ENCODE measurements at regions not wholly inside any gene's neighbourhood (a gene's known extent, or its start where the extent isn't known, plus 50 kb on each side); places are given as distances from the start of the nearest gene placed in this dataset.
A peak's percentile ranks its signal among the peaks of the same experiment; 100 is the strongest.
"Not testable (repeated sequence)": the region's sequence is repeated elsewhere in the genome, so short reads cannot be mapped to it uniquely, and the experiment has no call there.

DNA sequence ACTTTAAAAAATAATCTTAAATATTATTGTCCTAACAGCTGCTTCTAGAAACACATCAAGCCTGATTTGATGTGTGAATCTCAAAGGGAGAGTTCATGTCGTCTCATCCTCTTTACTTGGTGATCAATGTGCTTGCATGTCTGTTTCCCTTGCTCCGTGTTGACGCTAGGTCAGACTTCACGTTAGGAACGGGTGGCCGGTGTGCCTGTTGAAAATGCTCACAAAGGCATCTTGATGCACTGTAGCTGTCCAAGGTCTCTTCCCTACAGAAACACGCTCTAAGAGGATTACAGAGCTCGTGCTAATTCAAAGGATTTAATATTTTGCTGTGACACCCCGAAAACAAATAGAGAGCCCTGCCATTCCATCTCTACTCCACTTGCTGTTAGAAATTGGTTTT lies 84.6 kb downstream of the ID4 start:
- Histone ChIP-seq H3K36me3 (ENCODE audit: control insufficient read depth, insufficient read depth, low read length) (no peaks in the 10 kb centered on the region), H3K27ac (ENCODE audit: low read depth, low read length) (no peak overlapping the region), H3K4me3 (ENCODE audit: low read depth, low read length) (no peak overlapping the region), H3K27me3 (ENCODE audit: control insufficient read depth, insufficient read depth, low read length) (no peaks in the 10 kb centered on the region), H3K9me3 (ENCODE audit: control insufficient read depth, insufficient read depth, low read length) (peaks cover 2% of the 10 kb centered on the region), H3K4me1 (ENCODE audit: control insufficient read depth, insufficient read depth, low read length) (no peaks in the 10 kb centered on the region)
- 42% methylated on average over 3 of the region's 9 CpGs for WGBS (ENCODE audit: insufficient coverage)
- peak in 1 of 6 donors; percentile 38 for DNase-seq (ENCODE audit: low read depth in 4 of 6, low spot score in 6 of 6)

DNA sequence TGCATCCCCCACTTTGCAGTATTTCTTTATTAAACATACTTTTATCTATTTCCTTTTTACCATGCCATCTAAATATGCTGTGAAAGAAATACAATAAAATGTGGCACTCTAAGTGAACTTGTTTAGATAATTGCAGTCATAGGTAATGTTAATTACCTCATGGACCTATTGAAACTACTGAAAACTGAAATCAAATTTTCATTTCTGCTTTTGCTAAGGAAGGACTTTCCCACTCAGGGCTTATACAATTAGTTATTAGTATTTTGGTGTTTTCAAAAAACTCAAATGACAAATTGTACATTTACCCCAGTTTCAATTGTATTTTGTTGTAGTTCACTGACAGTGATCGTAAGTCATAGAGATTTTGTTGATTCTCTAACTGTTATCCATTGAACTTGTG lies 88.4 kb downstream of the ID4 start:
- no peaks in the 10 kb centered on the region for H3K27me3 ChIP-seq (ENCODE audit: control insufficient read depth, insufficient read depth, low read length)
- WGBS (ENCODE audit: insufficient coverage): no CpG with 5 or more reads among the region's 1 CpG

GRCh38 chr6:19928461-19928860 lies 91.3 kb downstream of the ID4 start:
- DNase-seq (ENCODE audit: low read depth in 4 of 6, low spot score in 6 of 6): peak in 2 of 6 donors; percentile 7 to 85
- no peaks in the 10 kb centered on the region for H3K9me3 ChIP-seq (ENCODE audit: control insufficient read depth, insufficient read depth, low read length)
- no peaks in the 10 kb centered on the region for H3K27me3 ChIP-seq (ENCODE audit: control insufficient read depth, insufficient read depth, low read length)
- H3K27ac ChIP-seq (ENCODE audit: low read depth, low read length): no peak overlapping the region
- H3K4me1 ChIP-seq (ENCODE audit: control insufficient read depth, insufficient read depth, low read length): no peaks in the 10 kb centered on the region
- no peak overlapping the region for H3K4me3 ChIP-seq (ENCODE audit: low read depth, low read length)
- H3K36me3 ChIP-seq (ENCODE audit: control insufficient read depth, insufficient read depth, low read length): no peaks in the 10 kb centered on the region
- WGBS (ENCODE audit: insufficient coverage): 60% methylated on average over 1 of the region's 2 CpGs

More for the DNA sequence above, 88.4 kb downstream of the ID4 start:
- no peaks in the 10 kb centered on the region for H3K9me3 ChIP-seq (ENCODE audit: control insufficient read depth, insufficient read depth, low read length)
- no peak for DNase-seq (ENCODE audit: low read depth in 4 of 6, low spot score in 6 of 6)
- H3K4me3 ChIP-seq (ENCODE audit: low read depth, low read length): no peak overlapping the region
- H3K36me3 ChIP-seq (ENCODE audit: control insufficient read depth, insufficient read depth, low read length): no peaks in the 10 kb centered on the region
- H3K4me1 ChIP-seq (ENCODE audit: control insufficient read depth, insufficient read depth, low read length): no peaks in the 10 kb centered on the region
- no peak overlapping the region for H3K27ac ChIP-seq (ENCODE audit: low read depth, low read length)

DNA sequence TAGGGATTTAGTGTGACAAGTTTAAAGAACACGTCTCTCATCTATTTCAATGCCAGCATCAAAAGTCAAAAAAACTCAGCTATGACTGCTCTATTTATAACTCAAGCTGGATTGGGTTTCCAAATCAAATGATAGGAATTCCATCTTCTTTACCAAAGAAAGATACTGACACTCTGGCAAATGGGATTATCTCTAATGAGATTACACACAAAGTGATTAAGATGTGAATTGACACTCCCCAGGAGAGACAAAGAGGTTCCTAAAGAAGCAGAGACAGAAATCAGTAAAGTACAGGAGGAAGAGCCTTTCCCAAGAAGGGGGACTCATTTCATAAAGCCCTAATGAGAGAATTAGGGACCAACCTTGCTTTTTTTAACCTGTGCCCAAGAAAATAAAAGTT lies 92.1 kb downstream of the ID4 start:
- H3K9me3 ChIP-seq (ENCODE audit: control insufficient read depth, insufficient read depth, low read length): no peaks in the 10 kb centered on the region
- no peak overlapping the region for H3K27ac ChIP-seq (ENCODE audit: low read depth, low read length)
- H3K4me3 ChIP-seq (ENCODE audit: low read depth, low read length): no peak overlapping the region
- H3K36me3 ChIP-seq (ENCODE audit: control insufficient read depth, insufficient read depth, low read length): no peaks in the 10 kb centered on the region
- no peak for DNase-seq (ENCODE audit: low read depth in 4 of 6, low spot score in 6 of 6)
- no CpG with 5 or more reads among the region's 1 CpG for WGBS (ENCODE audit: insufficient coverage)
- no peaks in the 10 kb centered on the region for H3K4me1 ChIP-seq (ENCODE audit: control insufficient read depth, insufficient read depth, low read length)
- H3K27me3 ChIP-seq (ENCODE audit: control insufficient read depth, insufficient read depth, low read length): no peaks in the 10 kb centered on the region

GRCh38 chr6:19934996-19935591 lies 97.9 kb downstream of the ID4 start:
- Histone ChIP-seq H3K4me1 (ENCODE audit: control insufficient read depth, insufficient read depth, low read length) (no peaks in the 10 kb centered on the region), H3K9me3 (ENCODE audit: control insufficient read depth, insufficient read depth, low read length) (peaks cover 1% of the 10 kb centered on the region), H3K27ac (ENCODE audit: low read depth, low read length) (no peak overlapping the region), H3K4me3 (ENCODE audit: low read depth, low read length) (no peak overlapping the region), H3K36me3 (ENCODE audit: control insufficient read depth, insufficient read depth, low read length) (no peaks in the 10 kb centered on the region), H3K27me3 (ENCODE audit: control insufficient read depth, insufficient read depth, low read length) (no peaks in the 10 kb centered on the region)
- DNase-seq (ENCODE audit: low read depth in 4 of 6, low spot score in 6 of 6): peak in 1 of 6 donors; percentile 60
- WGBS (ENCODE audit: insufficient coverage): 31% methylated on average over 2 of the region's 5 CpGs

DNA sequence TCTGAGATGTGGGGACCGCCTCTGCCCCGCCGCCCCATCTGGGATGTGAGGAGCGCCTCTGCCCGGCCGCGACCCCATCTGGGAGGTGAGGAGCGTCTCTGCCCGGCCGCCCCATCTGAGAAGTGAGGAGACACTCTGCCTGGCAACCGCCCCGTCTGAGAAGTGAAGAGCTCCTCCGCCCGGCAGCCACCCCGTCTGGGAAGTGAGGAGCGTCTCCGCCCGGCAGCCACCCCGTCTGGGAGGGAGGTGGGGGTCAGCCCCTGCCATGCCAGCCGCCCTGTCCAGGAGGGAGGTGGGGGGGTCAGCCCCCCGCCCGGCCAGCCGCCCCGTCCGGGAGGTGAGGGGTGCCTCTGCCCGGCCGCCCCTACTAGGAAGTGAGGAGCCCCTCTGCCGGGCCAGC lies 102.2 kb downstream of the ID4 start:
- not testable (repeated sequence) for H3K27me3 ChIP-seq (ENCODE audit: control insufficient read depth, insufficient read depth, low read length); DNase-seq (ENCODE audit: low read depth in 4 of 6, low spot score in 6 of 6); H3K4me1 ChIP-seq (ENCODE audit: control insufficient read depth, insufficient read depth, low read length); H3K36me3 ChIP-seq (ENCODE audit: control insufficient read depth, insufficient read depth, low read length); H3K4me3 ChIP-seq (ENCODE audit: low read depth, low read length); H3K27ac ChIP-seq (ENCODE audit: low read depth, low read length); H3K9me3 ChIP-seq (ENCODE audit: control insufficient read depth, insufficient read depth, low read length)
- WGBS (ENCODE audit: insufficient coverage): 98% methylated on average over 9 of the region's 28 CpGs

DNA sequence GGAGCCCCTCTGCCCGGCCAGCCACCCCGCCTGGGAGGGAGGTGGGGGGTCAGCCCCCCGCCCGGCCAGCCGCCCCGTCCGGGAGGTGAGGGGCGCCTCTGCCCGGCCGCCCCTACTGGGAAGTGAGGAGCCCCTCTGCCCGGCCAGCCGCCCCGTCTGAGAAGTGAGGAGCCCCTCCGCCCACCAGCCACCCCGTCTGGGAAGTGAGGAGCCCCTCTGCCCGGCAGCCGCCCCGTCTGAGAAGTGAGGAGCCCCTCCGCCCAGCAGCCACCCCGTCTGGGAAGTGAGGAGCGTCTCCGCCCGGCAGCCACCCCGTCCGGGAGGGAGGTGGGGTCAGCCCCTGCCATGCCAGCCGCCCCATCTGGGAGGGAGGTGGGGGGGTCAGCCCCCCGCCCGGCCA lies 102.8 kb downstream of the ID4 start:
- not testable (repeated sequence) for H3K27me3 ChIP-seq (ENCODE audit: control insufficient read depth, insufficient read depth, low read length); H3K4me1 ChIP-seq (ENCODE audit: control insufficient read depth, insufficient read depth, low read length); H3K4me3 ChIP-seq (ENCODE audit: low read depth, low read length); DNase-seq (ENCODE audit: low read depth in 4 of 6, low spot score in 6 of 6); H3K27ac ChIP-seq (ENCODE audit: low read depth, low read length); H3K9me3 ChIP-seq (ENCODE audit: control insufficient read depth, insufficient read depth, low read length); H3K36me3 ChIP-seq (ENCODE audit: control insufficient read depth, insufficient read depth, low read length)
- WGBS (ENCODE audit: insufficient coverage): 85% methylated on average over 4 of the region's 28 CpGs

DNA sequence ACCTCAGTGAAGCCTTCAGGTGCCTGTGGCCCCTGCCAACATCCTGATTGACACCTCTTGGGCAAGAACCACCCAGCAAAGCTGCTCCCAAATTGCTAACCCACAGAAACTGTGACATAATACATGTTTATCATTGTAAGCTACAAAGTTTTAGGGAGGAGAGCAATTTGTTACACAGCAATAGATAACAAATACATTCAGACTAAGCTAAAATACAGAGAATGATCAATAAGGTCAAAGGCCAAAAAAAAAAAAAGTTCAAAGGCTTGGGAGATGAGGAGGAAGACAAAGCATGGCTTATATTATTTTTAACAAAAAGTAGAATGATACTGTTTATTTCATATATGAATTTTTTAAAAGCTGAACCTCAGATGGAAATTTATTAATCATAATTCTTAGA lies 105.9 kb downstream of the ID4 start:
- no peak for DNase-seq (ENCODE audit: low read depth in 4 of 6, low spot score in 6 of 6)
- no peaks in the 10 kb centered on the region for H3K4me1 ChIP-seq (ENCODE audit: control insufficient read depth, insufficient read depth, low read length)
- H3K36me3 ChIP-seq (ENCODE audit: control insufficient read depth, insufficient read depth, low read length): no peaks in the 10 kb centered on the region
- H3K27me3 ChIP-seq (ENCODE audit: control insufficient read depth, insufficient read depth, low read length): no peaks in the 10 kb centered on the region
- H3K9me3 ChIP-seq (ENCODE audit: control insufficient read depth, insufficient read depth, low read length): peaks cover 1% of the 10 kb centered on the region
- H3K4me3 ChIP-seq (ENCODE audit: low read depth, low read length): no peak overlapping the region
- no peak overlapping the region for H3K27ac ChIP-seq (ENCODE audit: low read depth, low read length)

- H3K4me3 ChIP-seq (ENCODE audit: low read depth, low read length): no peak overlapping the region
- H3K9me3 ChIP-seq (ENCODE audit: control insufficient read depth, insufficient read depth, low read length): no peaks in the 10 kb centered on the region
- WGBS (ENCODE audit: insufficient coverage): 100% methylated on average over 1 of the region's 3 CpGs
- H3K27ac ChIP-seq (ENCODE audit: low read depth, low read length): no peak overlapping the region
- no peaks in the 10 kb centered on the region for H3K27me3 ChIP-seq (ENCODE audit: control insufficient read depth, insufficient read depth, low read length)
- H3K4me1 ChIP-seq (ENCODE audit: control insufficient read depth, insufficient read depth, low read length): no peaks in the 10 kb centered on the region
- DNase-seq (ENCODE audit: low read depth in 4 of 6, low spot score in 6 of 6): no peak
- H3K36me3 ChIP-seq (ENCODE audit: control insufficient read depth, insufficient read depth, low read length): no peaks in the 10 kb centered on the region
Observed at GRCh38 chr6:19945843-19946358, 108.7 kb downstream of the ID4 start.

DNA sequence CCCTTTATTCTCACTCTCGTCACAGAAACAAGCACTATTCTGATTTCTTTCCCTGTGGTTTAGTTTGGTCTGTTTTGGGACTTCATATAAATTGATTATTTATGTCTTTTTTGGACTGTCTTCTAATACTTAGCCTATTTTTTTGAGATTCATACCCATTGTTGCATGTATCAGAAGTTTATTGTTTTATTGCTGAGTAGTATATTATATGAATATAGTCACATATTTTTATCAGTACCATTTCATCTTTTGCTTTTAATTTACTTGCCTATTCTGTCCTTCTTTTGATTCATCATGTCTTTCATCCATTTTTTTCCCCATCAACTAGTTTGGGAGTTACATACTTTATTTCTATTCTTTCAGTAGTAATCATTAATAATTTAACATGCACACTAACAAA lies 112.0 kb downstream of the ID4 start:
- DNase-seq (ENCODE audit: low read depth in 4 of 6, low spot score in 6 of 6): no peak
- no peaks in the 10 kb centered on the region for H3K27me3 ChIP-seq (ENCODE audit: control insufficient read depth, insufficient read depth, low read length)
- H3K4me1 ChIP-seq (ENCODE audit: control insufficient read depth, insufficient read depth, low read length): no peaks in the 10 kb centered on the region
- no peak overlapping the region for H3K27ac ChIP-seq (ENCODE audit: low read depth, low read length)
- no peaks in the 10 kb centered on the region for H3K9me3 ChIP-seq (ENCODE audit: control insufficient read depth, insufficient read depth, low read length)
- no peaks in the 10 kb centered on the region for H3K36me3 ChIP-seq (ENCODE audit: control insufficient read depth, insufficient read depth, low read length)
- no peak overlapping the region for H3K4me3 ChIP-seq (ENCODE audit: low read depth, low read length)
- WGBS (ENCODE audit: insufficient coverage): no CpG with 5 or more reads among the region's 1 CpG

All from spinal cord (tissue), 9 donors.